Astrocyte (in vitro differentiated cells and primary cell): ENCODE measurements at regions not wholly inside any gene's neighbourhood (a gene's known extent, or its start where the extent isn't known, plus 50 kb on each side); places are given as distances from the start of the nearest gene placed in this dataset.
A peak's percentile ranks its signal among the peaks of the same experiment; 100 is the strongest.

ENCODE experiments used
- DNase-seq: peaks from one replicate; pipeline ENCODE4 v3.0.0-alpha.2; 2010; ENCODE audit warnings: low read depth
- FAIRE-seq: peaks from 2 replicates; lab custom pipeline; 2011; peaks lifted over from hg19 to GRCh38; lab: Jason Lieb, UNC
- H2AFZ ChIP-seq: 2 replicates; pipeline ENCODE4 v1.6.0; 2012; ENCODE audit warnings: low read depth, low read length, inconsistent platforms
- H3K27ac ChIP-seq: 2 replicates; pipeline ENCODE4 v1.5.1; 2011; ENCODE audit warnings: low read depth, low read length, inconsistent platforms
- H3K27me3 ChIP-seq: 2 replicates; pipeline ENCODE4 v1.6.0; 2011; ENCODE audit warnings: low read length, inconsistent platforms; ENCODE audit not compliant: insufficient read depth
- H3K36me3 ChIP-seq: 2 replicates; pipeline ENCODE4 v1.5.1; 2011; ENCODE audit warnings: low read length, inconsistent platforms; ENCODE audit not compliant: insufficient read depth
- H3K4me1 ChIP-seq: 2 replicates; pipeline ENCODE4 v1.5.1; 2011; ENCODE audit warnings: low read length, inconsistent platforms; ENCODE audit not compliant: insufficient read depth
- H3K4me2 ChIP-seq: 2 replicates; pipeline ENCODE4 v1.6.0; 2012; ENCODE audit warnings: low read length, inconsistent platforms
- H3K4me3 ChIP-seq: 2 replicates; pipeline ENCODE4 v1.5.1; 2011; ENCODE audit warnings: low read depth, mild to moderate bottlenecking, low read length, inconsistent platforms; ENCODE audit not compliant: insufficient read depth
- H3K79me2 ChIP-seq: 2 replicates; pipeline ENCODE4 v1.6.0; 2012; ENCODE audit warnings: mild to moderate bottlenecking, low read length, inconsistent platforms; ENCODE audit not compliant: insufficient read depth
- H3K9ac ChIP-seq: 2 replicates; pipeline ENCODE4 v1.6.0; 2012; ENCODE audit warnings: mild to moderate bottlenecking, low read length, inconsistent platforms
- H3K9me3 ChIP-seq: 2 replicates; pipeline ENCODE4 v1.5.1; 2012; ENCODE audit warnings: low read depth, mild to moderate bottlenecking, low read length, inconsistent platforms; ENCODE audit not compliant: insufficient read depth
- H4K20me1 ChIP-seq: 2 replicates; pipeline ENCODE4 v1.6.0; 2012; ENCODE audit warnings: low read length, inconsistent platforms; ENCODE audit not compliant: insufficient read depth
- H3K27ac Mint-ChIP-seq: one replicate; pipeline ENCODE4 v1.8.0; 2021; ENCODE audit warnings: mild to moderate bottlenecking, mixed read lengths; ENCODE audit not compliant: unreplicated experiment
- H3K27me3 Mint-ChIP-seq: one replicate; pipeline ENCODE4 v1.8.0; 2021; ENCODE audit warnings: low read depth, mixed read lengths; ENCODE audit not compliant: unreplicated experiment
- H3K36me3 Mint-ChIP-seq: one replicate; pipeline ENCODE4 v1.8.0; 2021; ENCODE audit warnings: low read depth, mixed read lengths; ENCODE audit not compliant: unreplicated experiment
- H3K4me1 Mint-ChIP-seq: one replicate; pipeline ENCODE4 v1.8.0; 2021; ENCODE audit warnings: low read depth, mixed read lengths; ENCODE audit not compliant: unreplicated experiment
- H3K4me3 Mint-ChIP-seq: one replicate; pipeline ENCODE4 v1.8.0; 2021; ENCODE audit warnings: mild to moderate bottlenecking, moderate library complexity, mixed read lengths; ENCODE audit not compliant: unreplicated experiment
- H3K9me3 Mint-ChIP-seq: one replicate; pipeline ENCODE4 v1.8.0; 2021; ENCODE audit warnings: mild to moderate bottlenecking, mixed read lengths; ENCODE audit not compliant: unreplicated experiment
- CTCF ChIP-seq: IDR thresholded peaks from 2 replicates; pipeline ENCODE4 v1.5.1; 2011; ENCODE audit warnings: low read depth, mild to moderate bottlenecking, inconsistent platforms, low read length, moderate library complexity; ENCODE audit not compliant: insufficient read depth
- EZH2 ChIP-seq: IDR thresholded peaks from 2 replicates; pipeline ENCODE4 v1.6.1; 2012; ENCODE audit warnings: mild to moderate bottlenecking, low read length, inconsistent platforms; ENCODE audit not compliant: insufficient read depth

- no peak overlapping the region for H3K4me3 Mint-ChIP-seq
- peaks cover 1% of the 10 kb centered on the region for H3K4me1 Mint-ChIP-seq
- Histone ChIP-seq H3K27me3 (no peaks in the 10 kb centered on the region), H3K9me3 (no peaks in the 10 kb centered on the region), H3K4me2 (no peak overlapping the region), H3K79me2 (no peaks in the 10 kb centered on the region), H4K20me1 (no peaks in the 10 kb centered on the region), H3K4me3 (no peak overlapping the region), H3K36me3 (no peaks in the 10 kb centered on the region), H3K9ac (no peak overlapping the region), H3K27ac (no peak overlapping the region), H3K4me1 (no peaks in the 10 kb centered on the region), H2AFZ (no peak overlapping the region)
- FAIRE-seq: no peak
- DNase-seq: no peak
- H3K9me3 Mint-ChIP-seq: no peaks in the 10 kb centered on the region
- no peak for TF ChIP-seq CTCF
- TF ChIP-seq EZH2: no peak
- no peak overlapping the region for H3K27ac Mint-ChIP-seq
- H3K36me3 Mint-ChIP-seq: no peaks in the 10 kb centered on the region
- no peaks in the 10 kb centered on the region for H3K27me3 Mint-ChIP-seq
Measured at GRCh38 chr16:64217789-64218535, 903.9 kb downstream of the CDH11 start.

GRCh38 chr16:64215730-64216129 is 906.1 kb downstream of the CDH11 start:
- Histone ChIP-seq H3K4me1 (no peaks in the 10 kb centered on the region), H3K36me3 (no peaks in the 10 kb centered on the region), H3K27ac (no peak overlapping the region), H3K9ac (no peak overlapping the region), H3K9me3 (no peaks in the 10 kb centered on the region), H3K79me2 (no peaks in the 10 kb centered on the region), H2AFZ (no peak overlapping the region), H3K4me2 (no peak overlapping the region), H3K4me3 (no peak overlapping the region), H4K20me1 (no peaks in the 10 kb centered on the region), H3K27me3 (no peaks in the 10 kb centered on the region)
- Mint-ChIP-seq H3K9me3 (no peaks in the 10 kb centered on the region), H3K27ac (no peak overlapping the region), H3K4me1 (peaks cover 4% of the 10 kb centered on the region), H3K36me3 (no peaks in the 10 kb centered on the region), H3K27me3 (no peaks in the 10 kb centered on the region), H3K4me3 (no peak overlapping the region)
- FAIRE-seq (no peak), DNase-seq (no peak)
- TF ChIP-seq EZH2: no peak
- no peak for TF ChIP-seq CTCF

GRCh38 chr16:64211331-64211730 is 910.5 kb downstream of the CDH11 start:
- DNase-seq: no peak
- H3K36me3 ChIP-seq: no peaks in the 10 kb centered on the region
- Mint-ChIP-seq H3K4me3 (no peak overlapping the region), H3K27me3 (no peaks in the 10 kb centered on the region), H3K27ac (no peak overlapping the region), H3K4me1 (peaks cover 3% of the 10 kb centered on the region), H3K36me3 (no peaks in the 10 kb centered on the region), H3K9me3 (no peaks in the 10 kb centered on the region)
- H3K4me3 ChIP-seq: no peak overlapping the region
- H3K4me2 ChIP-seq: peak overlapping the region; percentile 70
- peak overlapping the region; percentile 3 for H3K9ac ChIP-seq
- no peaks in the 10 kb centered on the region for H4K20me1 ChIP-seq
- H2AFZ ChIP-seq: peak overlapping the region; percentile 74
- FAIRE-seq: no peak
- H3K4me1 ChIP-seq: no peaks in the 10 kb centered on the region
- no peaks in the 10 kb centered on the region for H3K79me2 ChIP-seq
- TF ChIP-seq EZH2 (no peak), CTCF (no peak)
- H3K9me3 ChIP-seq: no peaks in the 10 kb centered on the region
- H3K27me3 ChIP-seq: no peaks in the 10 kb centered on the region
- H3K27ac ChIP-seq: no peak overlapping the region
